Mesothelial cell of epicardium (in vitro differentiated cells): ENCODE measurements at regions not wholly inside any gene's neighbourhood (a gene's known extent, or its start where the extent isn't known, plus 50 kb on each side); places are given as distances from the start of the nearest gene placed in this dataset.

ENCODE experiments used
- DNase-seq, 2 experiments: peaks; one replicate each; pipeline ENCODE4 v3.0.0; 2021; ENCODE audit warnings: low spot score in 2 of 2; ENCODE audit not compliant: unreplicated experiment in 2 of 2
- H3K27ac Mint-ChIP-seq: 2 replicates; pipeline ENCODE4 v1.8.0; 2021; ENCODE audit warnings: mixed read lengths
- H3K27me3 Mint-ChIP-seq: 2 replicates; pipeline ENCODE4 v1.8.0; 2021; ENCODE audit warnings: low read depth, mixed read lengths
- H3K36me3 Mint-ChIP-seq: 2 replicates; pipeline ENCODE4 v1.8.0; 2021; ENCODE audit warnings: mixed read lengths
- H3K4me1 Mint-ChIP-seq: 2 replicates; pipeline ENCODE4 v1.8.0; 2021; ENCODE audit warnings: mixed read lengths
- H3K4me3 Mint-ChIP-seq: 2 replicates; pipeline ENCODE4 v1.8.0; 2021; ENCODE audit warnings: mild to moderate bottlenecking, moderate library complexity, mixed read lengths
- H3K9me3 Mint-ChIP-seq: 2 replicates; pipeline ENCODE4 v1.8.0; 2021; ENCODE audit warnings: mixed read lengths
- TF ChIP-seq, protein P1 (sequence below): fragments of 200-600 bp; sonication (generic); IDR thresholded peaks from one replicate; pipeline ENCODE4 v1.5.0; 2021; ENCODE audit warnings: antibody characterized with exemption; ENCODE audit not compliant: unreplicated experiment

- Mint-ChIP-seq H3K4me3 (no peak overlapping the region), H3K36me3 (no peaks in the 10 kb centered on the region), H3K4me1 (peaks cover 19% of the 10 kb centered on the region), H3K27me3 (no peaks in the 10 kb centered on the region), H3K27ac (no peak overlapping the region), H3K9me3 (no peaks in the 10 kb centered on the region)
- peak; percentile 83 to 84 for DNase-seq
- TF ChIP-seq, protein P1, sequence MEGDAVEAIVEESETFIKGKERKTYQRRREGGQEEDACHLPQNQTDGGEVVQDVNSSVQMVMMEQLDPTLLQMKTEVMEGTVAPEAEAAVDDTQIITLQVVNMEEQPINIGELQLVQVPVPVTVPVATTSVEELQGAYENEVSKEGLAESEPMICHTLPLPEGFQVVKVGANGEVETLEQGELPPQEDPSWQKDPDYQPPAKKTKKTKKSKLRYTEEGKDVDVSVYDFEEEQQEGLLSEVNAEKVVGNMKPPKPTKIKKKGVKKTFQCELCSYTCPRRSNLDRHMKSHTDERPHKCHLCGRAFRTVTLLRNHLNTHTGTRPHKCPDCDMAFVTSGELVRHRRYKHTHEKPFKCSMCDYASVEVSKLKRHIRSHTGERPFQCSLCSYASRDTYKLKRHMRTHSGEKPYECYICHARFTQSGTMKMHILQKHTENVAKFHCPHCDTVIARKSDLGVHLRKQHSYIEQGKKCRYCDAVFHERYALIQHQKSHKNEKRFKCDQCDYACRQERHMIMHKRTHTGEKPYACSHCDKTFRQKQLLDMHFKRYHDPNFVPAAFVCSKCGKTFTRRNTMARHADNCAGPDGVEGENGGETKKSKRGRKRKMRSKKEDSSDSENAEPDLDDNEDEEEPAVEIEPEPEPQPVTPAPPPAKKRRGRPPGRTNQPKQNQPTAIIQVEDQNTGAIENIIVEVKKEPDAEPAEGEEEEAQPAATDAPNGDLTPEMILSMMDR, result no peak
Measured at GRCh38 chr6:26204332-26205160, 117.3 kb downstream of the HFE start.

DNA sequence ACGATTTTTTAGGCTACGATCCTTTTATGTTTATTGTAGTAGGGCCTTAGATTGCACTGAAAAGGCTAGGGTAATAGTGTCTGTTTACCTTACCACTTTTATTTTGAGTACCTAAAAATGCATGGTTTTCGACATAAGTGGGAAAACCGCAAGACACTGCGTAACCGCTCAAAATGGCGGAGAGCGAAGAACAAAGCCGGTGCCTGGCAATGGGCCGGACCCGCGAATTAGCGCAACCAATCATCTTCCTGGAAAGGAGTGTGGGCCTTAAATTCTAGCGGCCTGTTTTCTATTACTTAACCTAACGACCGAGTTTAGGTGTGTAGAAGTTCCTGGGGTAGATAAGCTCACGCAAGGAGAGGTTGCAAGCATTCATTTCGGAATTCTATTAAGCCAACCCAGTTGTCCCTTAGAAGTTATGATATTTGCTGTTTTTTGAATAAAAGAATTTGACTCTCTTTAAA, 118.0 kb downstream of the HFE start:
- no peak overlapping the region for H3K4me3 Mint-ChIP-seq
- TF ChIP-seq, protein P1, result no peak
- H3K36me3 Mint-ChIP-seq, result no peaks in the 10 kb centered on the region
- no peaks in the 10 kb centered on the region for H3K27me3 Mint-ChIP-seq
- H3K27ac Mint-ChIP-seq, result no peak overlapping the region
- no peaks in the 10 kb centered on the region for H3K9me3 Mint-ChIP-seq
- peak in 1 of 2 experiments; percentile 76 for DNase-seq
- peaks cover 13% of the 10 kb centered on the region for H3K4me1 Mint-ChIP-seq

DNA sequence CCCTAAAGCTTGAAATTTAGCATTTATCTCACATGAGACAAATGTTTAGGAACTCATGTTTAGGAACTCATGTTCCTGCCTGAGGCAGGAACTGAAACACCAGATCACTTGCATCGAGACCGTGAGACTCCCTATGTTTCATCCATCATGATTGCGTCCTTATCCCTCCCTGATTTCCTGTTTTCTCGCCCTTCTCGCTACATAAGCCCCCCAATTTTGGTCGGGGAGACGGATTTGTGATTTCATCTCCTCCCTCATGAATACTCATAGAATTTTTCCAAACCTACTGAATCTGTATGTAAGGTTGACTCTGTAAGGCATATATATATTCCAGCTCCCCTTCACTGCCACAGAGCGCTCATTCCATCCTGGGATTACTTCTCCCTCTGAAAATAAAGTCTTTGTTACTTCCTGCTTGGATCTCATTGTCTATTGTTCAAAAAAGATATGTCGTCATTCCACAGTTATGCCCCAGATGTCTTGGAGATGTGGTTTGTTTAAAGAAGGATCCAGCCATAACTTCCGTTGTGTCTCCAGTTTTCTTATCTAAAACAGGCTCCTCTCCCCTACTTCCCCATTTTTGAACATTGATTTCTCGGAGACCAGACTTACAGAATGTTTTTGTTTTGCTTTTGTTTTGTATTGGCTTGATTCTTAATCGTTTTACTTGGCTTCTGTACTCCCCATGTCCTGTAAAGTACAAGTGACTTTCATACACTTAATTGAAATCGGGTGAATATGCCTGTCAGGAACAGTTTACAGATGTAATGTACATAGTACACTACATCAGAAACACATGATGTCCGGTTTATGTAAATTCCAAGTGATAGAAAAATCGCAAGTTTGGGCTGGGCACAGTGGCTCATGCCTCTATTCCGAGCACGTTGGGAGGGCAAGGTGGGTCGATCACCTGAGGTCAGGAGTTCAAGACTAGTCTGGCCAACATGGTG, 118.7 kb downstream of the HFE start:
- Mint-ChIP-seq H3K36me3 (no peaks in the 10 kb centered on the region), H3K4me1 (peaks cover 11% of the 10 kb centered on the region), H3K27me3 (no peaks in the 10 kb centered on the region), H3K27ac (no peak overlapping the region), H3K4me3 (no peak overlapping the region), H3K9me3 (no peaks in the 10 kb centered on the region)
- TF ChIP-seq, protein P1, result no peak
- DNase-seq, result no peak

- H3K27me3 Mint-ChIP-seq, result no peaks in the 10 kb centered on the region
- H3K4me3 Mint-ChIP-seq, result no peak overlapping the region
- TF ChIP-seq, protein P1, result no peak
- no peaks in the 10 kb centered on the region for H3K9me3 Mint-ChIP-seq
- no peaks in the 10 kb centered on the region for H3K36me3 Mint-ChIP-seq
- no peak overlapping the region for H3K27ac Mint-ChIP-seq
- peaks cover 9% of the 10 kb centered on the region for H3K4me1 Mint-ChIP-seq
- DNase-seq, result no peak
Measured at GRCh38 chr6:26206868-26207801, 119.9 kb downstream of the HFE start.

DNA sequence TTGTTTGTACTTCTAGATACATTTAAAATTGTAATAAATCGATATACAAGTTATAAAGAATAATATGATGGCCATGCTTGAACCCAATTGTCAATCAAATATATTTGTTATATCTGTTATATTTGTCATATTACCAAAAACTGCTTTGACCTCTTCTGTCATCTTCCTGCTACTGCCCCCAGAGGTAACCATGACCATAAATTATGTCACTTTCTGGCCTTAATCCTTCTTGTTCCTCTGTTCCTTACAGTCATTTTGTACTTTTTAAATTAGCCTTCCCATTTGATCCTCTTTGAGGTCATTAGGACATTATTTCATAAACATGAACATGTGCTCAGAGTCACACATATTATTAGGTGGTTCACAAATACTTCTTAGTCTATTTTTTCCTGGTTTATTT, 124.7 kb downstream of the HFE start:
- Mint-ChIP-seq H3K9me3 (no peaks in the 10 kb centered on the region), H3K27ac (no peak overlapping the region), H3K27me3 (no peaks in the 10 kb centered on the region), H3K36me3 (no peaks in the 10 kb centered on the region), H3K4me1 (peaks cover 5% of the 10 kb centered on the region), H3K4me3 (no peak overlapping the region)
- DNase-seq, result no peak
- TF ChIP-seq, protein P1, result no peak
